ENCODE measurements at regions not wholly inside any gene's neighbourhood (a gene's known extent, or its start where the extent isn't known, plus 50 kb on each side); places are given as distances from the start of the nearest gene placed in this dataset.
A peak's percentile ranks its signal among the peaks of the same experiment; 100 is the strongest.

DNA sequence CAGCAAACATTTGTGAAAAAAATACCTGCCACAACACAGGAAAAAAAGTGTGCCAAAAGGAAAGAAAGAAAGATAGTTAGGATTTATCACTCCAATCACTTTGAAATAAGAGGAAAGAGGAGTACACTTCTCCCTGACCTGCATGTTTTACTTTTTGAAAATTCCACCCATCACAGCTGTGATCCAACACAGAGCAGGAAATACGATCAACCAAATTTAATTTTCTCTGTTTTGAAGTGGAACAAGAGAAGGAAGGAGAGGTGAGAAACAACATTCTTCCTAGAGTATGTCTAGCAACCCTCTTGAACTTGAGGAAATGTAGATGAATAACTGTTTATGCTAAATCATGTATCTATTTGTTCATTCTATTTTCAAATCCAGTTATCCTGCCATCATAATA, 284.7 kb upstream of the SYT1 start:
- H3K23ac ChIP-seq (ENCODE audit: low read length in 2 of 2), result no peak overlapping the region
- H3K79me1 ChIP-seq (replicated peaks; ENCODE audit: low read length, poor library complexity, severe bottlenecking), result no peaks in the 10 kb centered on the region
- H3K27ac ChIP-seq (ENCODE audit: low read length, poor library complexity, severe bottlenecking), result no peak overlapping the region
- DNase-seq, result no peak
- H2BK5ac ChIP-seq (ENCODE audit: low read depth, low read length, poor library complexity, severe bottlenecking), result no peak overlapping the region
- H3K9ac ChIP-seq (ENCODE audit: low read length), result no peak overlapping the region
- no peaks in the 10 kb centered on the region for H3K4me1 ChIP-seq (ENCODE audit: control insufficient read depth, insufficient read depth, low read depth, low read length)
- no peaks in the 10 kb centered on the region for H3K36me3 ChIP-seq (ENCODE audit: control insufficient read depth in 1 of 2, insufficient read depth in 2 of 2, low read depth in 1 of 2, low read length in 2 of 2)
- H3K4me2 ChIP-seq (ENCODE audit: low read length, poor library complexity, severe bottlenecking), result no peak overlapping the region
- H3K14ac ChIP-seq (ENCODE audit: low read length in 2 of 2), result no peak overlapping the region
- H4K8ac ChIP-seq (ENCODE audit: low read length), result no peak overlapping the region
- H3K18ac ChIP-seq (ENCODE audit: low read depth in 1 of 2, low read length in 2 of 2), result no peak overlapping the region
- H2AK5ac ChIP-seq (ENCODE audit: low read length, severe bottlenecking), result no peak overlapping the region
- no peak overlapping the region for H3K4ac ChIP-seq (ENCODE audit: low read depth in 1 of 2, low read length in 2 of 2)
- H3K9me3 ChIP-seq (ENCODE audit: control insufficient read depth, low read length), result peaks cover 24% of the 10 kb centered on the region
- no peak overlapping the region for H3K4me3 ChIP-seq (ENCODE audit: insufficient read depth in 1 of 2, low read depth in 1 of 2, low read length in 2 of 2)
- WGBS, result no CpG with 5 or more reads among the region's 1 CpG
- H3K27me3 ChIP-seq (ENCODE audit: control insufficient read depth in 1 of 2, insufficient read depth in 1 of 2, low read length in 2 of 2), result no peaks in the 10 kb centered on the region
- H2AFZ ChIP-seq (ENCODE audit: low read depth, low read length), result no peak overlapping the region
- no peak overlapping the region for H4K91ac ChIP-seq (ENCODE audit: low read length)
- H2BK12ac ChIP-seq (ENCODE audit: low read length in 2 of 2), result no peak overlapping the region
- H2BK15ac ChIP-seq (ENCODE audit: low read depth, poor library complexity, severe bottlenecking), result no peak overlapping the region
- no peak overlapping the region for H2BK120ac ChIP-seq (ENCODE audit: low read depth, low read length)

- no peak overlapping the region for H2BK120ac ChIP-seq (ENCODE audit: low read depth, low read length)
- no peaks in the 10 kb centered on the region for H3K79me1 ChIP-seq (replicated peaks; ENCODE audit: low read length, poor library complexity, severe bottlenecking)
- WGBS, result 100% methylated on average over 1 of the region's 1 CpG
- DNase-seq, result no peak
- no peak overlapping the region for H3K27ac ChIP-seq (ENCODE audit: low read length, poor library complexity, severe bottlenecking)
- no peak overlapping the region for H4K8ac ChIP-seq (ENCODE audit: low read length)
- no peaks in the 10 kb centered on the region for H3K36me3 ChIP-seq (ENCODE audit: control insufficient read depth in 1 of 2, insufficient read depth in 2 of 2, low read depth in 1 of 2, low read length in 2 of 2)
- H2BK12ac ChIP-seq (ENCODE audit: low read length in 2 of 2), result no peak overlapping the region
- H2AFZ ChIP-seq (ENCODE audit: low read depth, low read length), result no peak overlapping the region
- H2BK15ac ChIP-seq (ENCODE audit: low read depth, poor library complexity, severe bottlenecking), result no peak overlapping the region
- H3K4me1 ChIP-seq (ENCODE audit: control insufficient read depth, insufficient read depth, low read depth, low read length), result no peaks in the 10 kb centered on the region
- no peak overlapping the region for H3K18ac ChIP-seq (ENCODE audit: low read depth in 1 of 2, low read length in 2 of 2)
- H3K27me3 ChIP-seq (ENCODE audit: control insufficient read depth in 1 of 2, insufficient read depth in 1 of 2, low read length in 2 of 2), result no peaks in the 10 kb centered on the region
- H3K14ac ChIP-seq (ENCODE audit: low read length in 2 of 2), result no peak overlapping the region
- no peak overlapping the region for H3K4ac ChIP-seq (ENCODE audit: low read depth in 1 of 2, low read length in 2 of 2)
- no peak overlapping the region for H4K91ac ChIP-seq (ENCODE audit: low read length)
- no peak overlapping the region for H2BK5ac ChIP-seq (ENCODE audit: low read depth, low read length, poor library complexity, severe bottlenecking)
- H3K4me2 ChIP-seq (ENCODE audit: low read length, poor library complexity, severe bottlenecking), result no peak overlapping the region
- peaks cover 26% of the 10 kb centered on the region for H3K9me3 ChIP-seq (ENCODE audit: control insufficient read depth, low read length)
- H3K9ac ChIP-seq (ENCODE audit: low read length), result no peak overlapping the region
- H3K23ac ChIP-seq (ENCODE audit: low read length in 2 of 2), result no peak overlapping the region
- H2AK5ac ChIP-seq (ENCODE audit: low read length, severe bottlenecking), result no peak overlapping the region
- no peak overlapping the region for H3K4me3 ChIP-seq (ENCODE audit: insufficient read depth in 1 of 2, low read depth in 1 of 2, low read length in 2 of 2)
These were observed 284.3 kb upstream of the SYT1 start for GRCh38 chr12:78580296-78580695.

- no peaks in the 10 kb centered on the region for H3K36me3 ChIP-seq (ENCODE audit: control insufficient read depth in 1 of 2, insufficient read depth in 2 of 2, low read depth in 1 of 2, low read length in 2 of 2)
- peaks cover 29% of the 10 kb centered on the region for H3K9me3 ChIP-seq (ENCODE audit: control insufficient read depth, low read length)
- H3K4me2 ChIP-seq (ENCODE audit: low read length, poor library complexity, severe bottlenecking), result no peak overlapping the region
- no CpG with 5 or more reads among the region's 1 CpG for WGBS
- DNase-seq, result peak; percentile 43
- no peak overlapping the region for H3K27ac ChIP-seq (ENCODE audit: low read length, poor library complexity, severe bottlenecking)
- H3K4ac ChIP-seq (ENCODE audit: low read depth in 1 of 2, low read length in 2 of 2), result no peak overlapping the region
- no peak overlapping the region for H2BK120ac ChIP-seq (ENCODE audit: low read depth, low read length)
- H2BK15ac ChIP-seq (ENCODE audit: low read depth, poor library complexity, severe bottlenecking), result no peak overlapping the region
- H4K8ac ChIP-seq (ENCODE audit: low read length), result no peak overlapping the region
- no peak overlapping the region for H3K4me3 ChIP-seq (ENCODE audit: insufficient read depth in 1 of 2, low read depth in 1 of 2, low read length in 2 of 2)
- no peak overlapping the region for H3K9ac ChIP-seq (ENCODE audit: low read length)
- no peak overlapping the region for H2AK5ac ChIP-seq (ENCODE audit: low read length, severe bottlenecking)
- H2BK5ac ChIP-seq (ENCODE audit: low read depth, low read length, poor library complexity, severe bottlenecking), result no peak overlapping the region
- no peak overlapping the region for H3K18ac ChIP-seq (ENCODE audit: low read depth in 1 of 2, low read length in 2 of 2)
- H3K14ac ChIP-seq (ENCODE audit: low read length in 2 of 2), result no peak overlapping the region
- no peaks in the 10 kb centered on the region for H3K79me1 ChIP-seq (replicated peaks; ENCODE audit: low read length, poor library complexity, severe bottlenecking)
- no peaks in the 10 kb centered on the region for H3K27me3 ChIP-seq (ENCODE audit: control insufficient read depth in 1 of 2, insufficient read depth in 1 of 2, low read length in 2 of 2)
- no peaks in the 10 kb centered on the region for H3K4me1 ChIP-seq (ENCODE audit: control insufficient read depth, insufficient read depth, low read depth, low read length)
- no peak overlapping the region for H2BK12ac ChIP-seq (ENCODE audit: low read length in 2 of 2)
- H3K23ac ChIP-seq (ENCODE audit: low read length in 2 of 2), result no peak overlapping the region
- H4K91ac ChIP-seq (ENCODE audit: low read length), result no peak overlapping the region
- H2AFZ ChIP-seq (ENCODE audit: low read depth, low read length), result no peak overlapping the region
These were observed 279.9 kb upstream of the SYT1 start for GRCh38 chr12:78584695-78585094.

GRCh38 chr12:78585132-78585531, 279.4 kb upstream of the SYT1 start:
- H2AK5ac ChIP-seq (ENCODE audit: low read length, severe bottlenecking), result no peak overlapping the region
- H2BK5ac ChIP-seq (ENCODE audit: low read depth, low read length, poor library complexity, severe bottlenecking), result no peak overlapping the region
- no peaks in the 10 kb centered on the region for H3K27me3 ChIP-seq (ENCODE audit: control insufficient read depth in 1 of 2, insufficient read depth in 1 of 2, low read length in 2 of 2)
- no peak overlapping the region for H3K4me2 ChIP-seq (ENCODE audit: low read length, poor library complexity, severe bottlenecking)
- no peak overlapping the region for H2BK12ac ChIP-seq (ENCODE audit: low read length in 2 of 2)
- no peak overlapping the region for H4K91ac ChIP-seq (ENCODE audit: low read length)
- H3K4ac ChIP-seq (ENCODE audit: low read depth in 1 of 2, low read length in 2 of 2), result no peak overlapping the region
- no peak overlapping the region for H3K14ac ChIP-seq (ENCODE audit: low read length in 2 of 2)
- no peak overlapping the region for H2BK120ac ChIP-seq (ENCODE audit: low read depth, low read length)
- H3K36me3 ChIP-seq (ENCODE audit: control insufficient read depth in 1 of 2, insufficient read depth in 2 of 2, low read depth in 1 of 2, low read length in 2 of 2), result no peaks in the 10 kb centered on the region
- no peak overlapping the region for H3K18ac ChIP-seq (ENCODE audit: low read depth in 1 of 2, low read length in 2 of 2)
- H3K23ac ChIP-seq (ENCODE audit: low read length in 2 of 2), result no peak overlapping the region
- no peak overlapping the region for H2AFZ ChIP-seq (ENCODE audit: low read depth, low read length)
- H3K79me1 ChIP-seq (replicated peaks; ENCODE audit: low read length, poor library complexity, severe bottlenecking), result no peaks in the 10 kb centered on the region
- no peak for DNase-seq
- no peak overlapping the region for H2BK15ac ChIP-seq (ENCODE audit: low read depth, poor library complexity, severe bottlenecking)
- WGBS, result no CpG with 5 or more reads among the region's 2 CpGs
- no peak overlapping the region for H4K8ac ChIP-seq (ENCODE audit: low read length)
- H3K4me1 ChIP-seq (ENCODE audit: control insufficient read depth, insufficient read depth, low read depth, low read length), result no peaks in the 10 kb centered on the region
- no peak overlapping the region for H3K9ac ChIP-seq (ENCODE audit: low read length)
- H3K27ac ChIP-seq (ENCODE audit: low read length, poor library complexity, severe bottlenecking), result no peak overlapping the region
- no peak overlapping the region for H3K4me3 ChIP-seq (ENCODE audit: insufficient read depth in 1 of 2, low read depth in 1 of 2, low read length in 2 of 2)
- peaks cover 29% of the 10 kb centered on the region for H3K9me3 ChIP-seq (ENCODE audit: control insufficient read depth, low read length)

Measured in mesenchymal stem cell (in vitro differentiated cells and primary cell).